Fibroblast of upper back skin (primary cell): ENCODE measurements at regions not wholly inside any gene's neighbourhood (a gene's known extent, or its start where the extent isn't known, plus 50 kb on each side); places are given as distances from the start of the nearest gene placed in this dataset.
A peak's percentile ranks its signal among the peaks of the same experiment; 100 is the strongest.
"Not testable (repeated sequence)": the region's sequence is repeated elsewhere in the genome, so short reads cannot be mapped to it uniquely, and the experiment has no call there.

Source experiments
- DNase-seq: peaks from one replicate; pipeline ENCODE4 v3.0.0-alpha.2; 2013

DNA sequence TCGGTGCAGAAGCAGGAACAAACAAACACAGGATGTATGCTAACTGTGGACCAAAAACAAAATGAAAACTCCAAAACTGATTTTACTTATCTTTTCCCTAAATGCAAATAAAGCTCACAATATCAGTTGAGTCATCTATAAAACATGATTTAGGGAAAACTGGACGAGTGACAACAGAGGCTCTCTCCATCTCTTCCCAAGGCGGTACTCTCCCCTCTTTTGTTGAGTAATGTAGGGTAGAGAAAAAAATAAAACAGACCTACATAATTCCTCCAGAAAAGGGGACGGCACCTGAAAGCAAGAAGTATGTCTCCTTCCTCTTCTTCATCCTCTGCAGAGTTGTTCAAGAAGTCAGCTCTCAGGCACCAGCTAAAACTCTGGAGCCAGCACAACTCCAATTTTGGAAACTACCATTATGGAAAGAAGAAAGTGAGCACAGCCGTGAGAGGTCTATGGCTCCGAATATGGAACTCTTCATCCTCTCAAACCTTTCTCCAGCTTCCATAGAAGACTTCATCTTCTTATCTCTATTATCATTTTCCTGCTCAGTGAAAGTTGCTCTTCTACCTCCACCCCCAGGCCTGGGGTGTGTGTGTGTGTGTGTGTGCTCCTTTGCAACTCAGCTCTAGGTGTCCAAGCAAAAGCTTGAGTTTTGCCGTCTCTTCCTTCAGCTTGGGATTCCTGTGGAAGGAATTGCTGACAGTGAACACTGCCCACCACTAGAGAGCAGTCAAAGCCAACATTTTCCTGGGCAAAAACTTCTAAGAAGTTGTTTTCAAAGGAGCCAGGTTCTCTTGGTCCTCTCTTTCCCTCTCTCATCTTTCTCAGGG is 155.4 kb downstream of the DIO2 start:
- peak; percentile 64 for DNase-seq

- no peak for DNase-seq
Observed at GRCh38 chr14:80055226-80055625, 156.1 kb downstream of the DIO2 start.

DNA sequence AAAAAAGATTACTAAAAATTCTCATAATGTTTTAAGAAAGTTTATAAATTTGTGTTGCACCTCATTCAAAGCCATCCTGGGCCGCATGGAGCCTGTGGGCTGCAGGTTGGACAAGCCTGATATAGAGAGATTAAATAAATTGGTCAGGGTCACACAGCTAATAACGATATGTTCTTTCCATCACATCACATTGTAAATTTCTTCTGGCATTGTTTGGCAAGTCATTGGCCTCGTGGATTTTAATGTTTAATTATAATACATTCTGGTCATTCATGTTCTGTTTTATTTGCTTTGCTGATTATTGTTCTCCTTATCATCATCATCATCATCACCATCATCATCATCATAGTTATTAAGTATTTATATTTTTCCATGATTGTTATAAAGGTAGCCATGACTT is 157.3 kb downstream of the DIO2 start:
- no peak for DNase-seq

- peak; percentile 72 for DNase-seq
Observed at GRCh38 chr14:80049055-80049454, 162.2 kb downstream of the DIO2 start.

DNA sequence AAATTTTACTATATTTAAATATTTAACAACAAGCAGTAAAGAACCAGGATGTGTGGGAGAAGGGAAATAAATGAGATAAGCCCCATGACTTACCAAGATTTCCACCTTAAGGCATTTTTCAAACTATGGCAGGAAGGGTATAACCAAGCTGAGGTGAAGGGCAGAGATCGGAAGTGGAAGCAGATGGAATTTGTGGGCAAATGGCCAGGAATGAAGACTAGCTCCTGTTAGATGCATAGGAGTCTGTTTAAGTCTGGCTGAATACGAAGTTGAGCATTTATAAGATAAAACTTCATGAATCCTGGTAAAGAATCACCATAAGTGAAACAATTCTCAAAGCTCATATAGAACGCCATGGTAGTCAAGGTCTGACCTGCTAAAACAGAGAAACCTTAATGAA is 163.5 kb downstream of the DIO2 start:
- peak; percentile 46 for DNase-seq

GRCh38 chr14:80037349-80037748 is 174.0 kb downstream of the DIO2 start:
- DNase-seq: no peak

DNA sequence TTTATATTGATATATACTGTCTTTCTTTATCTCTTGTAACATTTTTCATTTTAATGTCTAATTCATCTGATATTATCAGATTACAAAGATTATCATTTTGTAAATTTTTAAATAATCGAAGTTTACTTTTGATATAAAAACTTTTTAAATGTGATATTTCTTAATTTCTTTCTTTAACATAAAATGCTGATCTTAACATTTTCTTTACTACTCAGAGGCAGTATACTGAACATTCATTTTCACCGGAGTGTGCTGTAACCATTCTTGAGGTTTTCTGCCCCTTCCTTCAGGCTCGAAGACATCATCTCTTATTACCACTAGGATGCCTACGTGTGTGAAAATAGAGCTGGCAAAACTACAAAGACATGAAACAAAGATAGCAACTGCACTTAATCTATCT is 186.9 kb downstream of the DIO2 start:
- no peak for DNase-seq

DNA sequence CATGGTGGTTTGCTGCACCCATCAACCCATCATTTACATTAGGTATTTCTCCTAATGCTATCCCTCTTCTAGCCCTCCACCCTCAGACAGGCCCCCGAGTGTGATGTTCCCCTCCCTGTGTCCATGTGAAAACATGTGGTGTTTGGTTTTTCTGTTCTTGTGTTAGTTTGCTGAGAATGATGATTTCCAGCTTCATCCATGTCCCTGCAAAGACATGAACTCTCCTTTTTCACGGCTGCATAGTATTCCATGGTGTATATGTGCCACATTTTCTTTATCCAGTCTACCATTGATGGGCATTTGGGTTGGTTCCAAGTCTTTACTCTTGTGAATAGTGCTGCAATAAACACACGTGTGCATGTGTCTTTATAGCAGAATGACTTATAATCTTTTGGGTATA is 192.8 kb downstream of the DIO2 start:
- not testable (repeated sequence) for DNase-seq

GRCh38 chr14:80017795-80018194 is 193.5 kb downstream of the DIO2 start:
- DNase-seq: no peak

- not testable (repeated sequence) for DNase-seq
Observed at GRCh38 chr14:80010245-80010644, 201.1 kb downstream of the DIO2 start.

GRCh38 chr14:80005561-80005960 is 205.7 kb downstream of the DIO2 start:
- no peak for DNase-seq

DNA sequence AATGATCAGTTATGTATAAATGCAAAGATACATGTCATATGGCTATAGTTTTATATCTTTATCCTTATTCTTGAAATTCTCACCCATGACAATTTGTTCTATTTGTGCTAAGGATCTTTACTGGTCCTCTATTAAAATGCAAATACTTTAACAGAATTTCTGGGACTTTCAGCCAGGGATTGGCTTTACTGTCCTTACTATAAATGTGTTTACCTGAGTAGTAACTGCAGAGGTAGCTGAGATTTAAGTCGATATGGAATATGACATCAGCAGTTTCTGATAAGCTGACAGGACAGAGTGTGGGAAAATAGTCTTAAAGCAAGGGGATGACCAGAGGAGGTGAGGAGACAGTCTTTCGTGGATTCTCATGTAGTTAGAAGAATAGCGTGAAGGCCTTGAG is 206.4 kb downstream of the DIO2 start:
- no peak for DNase-seq

DNA sequence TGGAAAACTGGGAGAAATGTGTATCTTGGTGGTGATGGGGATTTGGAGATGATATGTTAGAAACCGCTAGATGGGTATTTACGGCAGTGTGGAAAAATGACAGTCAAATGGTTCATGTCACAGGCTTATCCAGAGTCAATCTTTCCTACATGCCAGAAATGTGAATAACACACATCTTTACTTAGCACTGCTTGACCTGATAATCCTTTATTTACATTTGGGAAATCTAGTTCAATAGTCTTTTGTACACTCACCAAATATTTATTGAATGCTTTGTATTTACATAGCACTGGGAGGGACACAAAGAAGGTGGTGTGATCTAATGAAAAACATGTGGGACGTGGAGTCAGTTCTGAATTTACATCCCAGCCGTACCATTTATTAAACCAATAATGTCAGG is 208.2 kb downstream of the DIO2 start:
- peak; percentile 50 for DNase-seq

GRCh38 chr14:79997509-79998208 is 213.6 kb downstream of the DIO2 start:
- no peak for DNase-seq

DNA sequence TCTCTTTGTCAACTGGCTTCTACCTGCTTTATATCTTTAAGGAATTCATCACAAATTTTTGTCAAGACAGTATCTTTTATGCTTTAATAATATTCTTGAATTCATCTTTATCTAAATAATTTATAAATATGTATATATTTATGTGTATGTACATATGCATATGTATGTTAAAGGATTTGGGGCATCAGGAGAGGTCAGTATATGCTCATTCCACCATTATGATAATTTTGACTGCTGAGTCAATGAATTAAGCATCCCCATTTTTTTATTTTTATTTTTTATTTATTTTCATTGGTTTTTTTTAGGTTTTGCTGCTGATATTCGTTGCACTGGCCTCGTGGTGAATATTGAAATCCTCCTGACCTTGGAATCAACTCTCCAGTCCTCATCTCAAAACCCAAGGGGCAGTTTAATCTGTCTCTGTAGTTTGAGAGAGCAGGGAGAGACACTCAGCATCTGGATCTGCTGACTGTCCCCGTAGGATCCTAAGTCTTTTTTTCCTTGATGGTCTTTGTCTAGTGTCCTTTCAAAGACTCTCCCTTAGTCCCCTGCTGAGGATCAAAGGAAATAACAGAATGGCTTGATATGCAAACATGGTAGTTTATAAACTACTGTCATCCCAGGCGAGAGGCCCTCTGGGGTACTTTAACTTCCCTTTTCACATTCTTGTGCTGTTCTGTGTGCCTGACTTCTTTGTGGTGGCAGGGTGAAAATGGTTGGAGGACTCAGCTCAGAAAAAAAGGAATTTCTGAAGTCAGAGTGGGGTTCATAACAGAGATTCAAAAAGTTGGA is 218.7 kb downstream of the DIO2 start:
- DNase-seq: no peak

- no peak for DNase-seq
Observed at GRCh38 chr14:79991866-79992265, 219.4 kb downstream of the DIO2 start.

DNA sequence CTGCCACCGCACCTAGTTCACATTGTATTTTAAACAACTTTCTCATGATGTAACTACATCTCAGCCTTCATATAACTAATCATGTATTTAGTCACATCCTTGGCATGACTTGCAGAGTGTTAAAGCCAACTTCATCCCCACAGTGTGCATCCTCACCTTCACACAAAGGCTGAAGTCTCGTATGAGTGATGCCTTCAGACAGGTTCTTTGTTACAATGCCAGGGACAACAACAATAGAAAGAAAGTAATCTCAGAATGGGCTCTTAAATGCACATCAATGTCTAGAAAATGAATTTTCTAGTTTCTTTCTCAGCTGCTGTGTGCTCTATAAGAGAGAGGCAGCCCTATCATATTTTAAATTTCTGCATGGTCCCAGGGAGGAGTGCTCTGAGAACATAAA is 221.3 kb downstream of the DIO2 start:
- DNase-seq: no peak

GRCh38 chr14:79986251-79986650 is 225.1 kb downstream of the DIO2 start:
- no peak for DNase-seq

DNA sequence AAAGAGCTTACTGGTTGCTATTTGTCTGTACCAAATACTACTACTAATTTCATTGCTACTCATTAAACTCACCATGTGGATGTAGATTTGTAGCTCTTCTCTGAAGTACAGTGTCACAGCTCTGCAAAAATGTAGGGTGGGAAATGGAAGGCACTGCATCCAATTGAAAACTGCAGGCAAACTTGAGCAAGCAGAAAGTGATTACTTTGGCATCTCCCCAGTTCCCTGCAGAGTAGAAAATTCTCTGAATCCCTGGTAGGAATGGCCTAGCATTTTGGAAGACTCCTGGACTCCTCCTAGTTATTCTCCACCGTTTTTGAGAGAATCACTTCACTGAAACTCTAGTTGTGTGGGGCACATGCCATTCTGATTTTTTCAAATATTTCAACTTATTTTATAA is 239.1 kb downstream of the DIO2 start:
- DNase-seq: peak; percentile 7

GRCh38 chr14:79971330-79971729 is 240.0 kb downstream of the DIO2 start:
- peak; percentile 46 for DNase-seq

DNA sequence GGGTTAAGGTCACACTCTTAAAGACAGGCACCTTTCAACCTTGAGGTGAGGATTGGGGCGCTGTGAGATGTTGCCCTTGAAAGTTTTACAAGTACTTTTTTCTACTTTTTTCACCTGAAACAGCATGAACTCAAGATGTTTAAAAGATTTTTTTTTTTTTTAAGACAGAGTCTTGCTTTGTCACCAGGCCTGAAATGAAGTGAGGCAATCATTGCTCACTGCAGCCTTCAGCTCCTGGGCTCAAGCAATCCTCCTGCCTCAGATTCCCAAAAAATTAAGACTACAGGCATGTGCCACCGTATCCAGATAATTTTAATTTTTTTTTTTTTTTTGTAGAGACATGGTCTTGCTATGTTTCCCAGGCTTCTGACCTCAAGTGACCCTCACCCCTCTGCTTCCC is 243.9 kb downstream of the DIO2 start:
- DNase-seq: peak; percentile 3

GRCh38 chr14:79967001-79967400 is 244.3 kb downstream of the DIO2 start:
- DNase-seq: peak; percentile 29

DNA sequence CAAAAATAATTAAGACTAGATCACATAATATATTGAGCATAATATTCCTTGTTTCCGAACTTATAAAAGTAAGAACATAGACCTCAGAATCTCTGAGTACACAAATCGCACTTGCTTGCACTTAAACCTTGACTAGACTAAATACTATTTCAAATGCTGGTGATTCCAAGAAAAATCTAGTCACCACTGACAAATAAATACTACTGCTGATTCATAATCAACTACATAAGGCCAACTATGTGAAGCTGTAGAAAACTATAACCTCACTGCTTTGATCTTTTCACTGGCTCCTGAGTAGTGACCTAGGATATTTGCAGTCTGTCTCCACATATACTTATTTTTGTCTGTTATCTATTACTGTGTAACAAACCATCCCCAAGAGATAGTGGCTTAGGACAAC is 245.4 kb downstream of the DIO2 start:
- peak; percentile 14 for DNase-seq

DNA sequence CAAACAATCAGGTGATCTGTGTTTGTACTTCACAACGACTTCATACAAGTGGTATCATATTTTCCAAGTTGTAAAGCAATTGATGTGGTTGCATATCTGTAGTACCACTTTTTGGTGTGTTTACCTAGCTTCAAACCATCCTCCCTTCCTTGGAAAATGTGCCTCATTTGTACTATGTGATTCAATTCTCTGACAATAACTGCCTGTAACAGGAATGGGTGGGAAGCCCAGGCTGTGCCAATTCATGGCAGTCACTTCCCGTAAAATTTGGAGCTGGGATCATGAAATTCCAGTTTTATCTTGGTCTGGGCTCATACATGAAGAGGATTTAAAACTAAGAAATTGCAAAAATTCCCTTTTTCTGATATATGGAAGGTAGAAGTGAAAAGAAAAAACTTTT is 250.1 kb downstream of the DIO2 start:
- DNase-seq: no peak
